HepG2 (cell line): ENCODE measurements at regions not wholly inside any gene's neighbourhood (a gene's known extent, or its start where the extent isn't known, plus 50 kb on each side); places are given as distances from the start of the nearest gene placed in this dataset.

ENCODE experiments used
- ATAC-seq: fragments of 200-7000 bp; cut with Tn5 transposase; 3 replicates; pipeline ENCODE4 v1.9.1; 2020; ENCODE audit warnings: mild to moderate bottlenecking, moderate library complexity
- BruUV-seq: library from RNA; stranded (reverse); fragments of 400-500 nt; replicated peaks from 2 replicates; lab custom pipeline; 2021; lab: Mats Ljungman, UMichigan
- CTCF ChIA-PET: fragments of 300-600 bp; formaldehyde crosslinking; extraction: SDS; loops from one replicate; lab custom pipeline; 2021; ENCODE audit warnings: low total read pairs, inconsistent platforms, low intra/inter-chr PET ratio; lab: Yijun Ruan, JAX
- POLR2A ChIA-PET: fragments of 350-600 bp; sonication (Branson Sonifier 250); formaldehyde crosslinking; loops from one replicate; lab custom pipeline; 2020; ENCODE audit warnings: antibody characterized with exemption, inconsistent platforms; lab: Yijun Ruan, JAX
- DNase-seq: peaks from one replicate; pipeline ENCODE4 v3.0.0-alpha.2; 2015; ENCODE audit warnings: low spot score
- FAIRE-seq: peaks from 3 replicates; lab custom pipeline; 2011; peaks lifted over from hg19 to GRCh38; lab: Jason Lieb, UNC
- H2AFZ ChIP-seq: one replicate; pipeline ENCODE4 v1.6.1; 2011; ENCODE audit warnings: low read length, inconsistent platforms
- H3K27ac ChIP-seq: fragments of 300-600 bp; 3 replicates; pipeline ENCODE4 v1.8.0; 2011; ENCODE audit warnings: mixed run types, mild to moderate bottlenecking, mixed read lengths, low read length, inconsistent platforms; ENCODE audit not compliant: insufficient read depth; ENCODE audit errors: extremely low read length
- H3K27me3 ChIP-seq, 2 experiments: fragments of 200-600 bp in 1 of 2; 2 replicates in 1 of 2; 3 replicates in 1 of 2; pipeline versions ENCODE4 v1.6.0 to v1.8.0; 2011; ENCODE audit warnings: low read length in 2 of 2, mild to moderate bottlenecking in 2 of 2, moderate library complexity in 2 of 2, inconsistent platforms in 1 of 2; ENCODE audit not compliant: insufficient read depth in 2 of 2, control insufficient read depth in 1 of 2
- H3K36me3 ChIP-seq, 2 experiments: fragments of 200-600 bp in 1 of 2; replicated peaks in 1 of 2; 2 replicates in 1 of 2; 3 replicates in 1 of 2; pipeline versions ENCODE4 v1.5.1 to v1.8.0; 2011; ENCODE audit warnings: low read length in 2 of 2, inconsistent platforms in 1 of 2; ENCODE audit not compliant: insufficient read depth in 2 of 2, control insufficient read depth in 1 of 2
- H3K4me1 ChIP-seq: 2 replicates; pipeline ENCODE4 v1.5.1; 2012; ENCODE audit warnings: low read length, inconsistent platforms; ENCODE audit not compliant: insufficient read depth
- H3K4me2 ChIP-seq: 2 replicates; pipeline ENCODE4 v1.6.0; 2011; ENCODE audit warnings: low read depth, low read length, inconsistent platforms
- H3K4me3 ChIP-seq, 3 experiments: fragments of 200-600 bp in 1 of 3; sonication (generic), shearing (Covaris generic) in 1 of 3; replicated peaks in 1 of 3; 2 replicates each; pipeline ENCODE4 v1.5.1; 2011 to 2016; ENCODE audit warnings: low read length in 3 of 3, inconsistent platforms in 2 of 3, low read depth in 2 of 3, mild to moderate bottlenecking in 2 of 3, control low read depth in 1 of 3, mixed read lengths in 1 of 3; ENCODE audit not compliant: insufficient read depth in 1 of 3
- H3K79me2 ChIP-seq: one replicate; pipeline ENCODE4 v1.6.1; 2011; ENCODE audit warnings: low read length, inconsistent platforms; ENCODE audit not compliant: insufficient read depth
- H3K9ac ChIP-seq: 2 replicates; pipeline ENCODE4 v1.6.0; 2011; ENCODE audit warnings: mild to moderate bottlenecking, low read depth, low read length, inconsistent platforms; ENCODE audit not compliant: insufficient read depth
- H3K9me3 ChIP-seq: 2 replicates; pipeline ENCODE4 v1.5.1; 2012; ENCODE audit warnings: mild to moderate bottlenecking, low read length
- H4K20me1 ChIP-seq: 2 replicates; pipeline ENCODE4 v1.6.0; 2011; ENCODE audit warnings: inconsistent platforms, mild to moderate bottlenecking, low read length, moderate library complexity; ENCODE audit not compliant: insufficient read depth
- CHD2 ChIP-seq: IDR thresholded peaks from 2 replicates; pipeline ENCODE4 v1.6.1; 2011; ENCODE audit warnings: low read depth, low read length, improper control_type of control experiment
- CREB1 ChIP-seq, 2 experiments: fragments of 450-650 bp in 1 of 2; IDR thresholded peaks; 2 replicates each; pipeline ENCODE4 v1.6.1; 2016 to 2017; ENCODE audit warnings: control low read depth in 1 of 2, mild to moderate bottlenecking in 1 of 2, missing compliant biosample characterization in 1 of 2, missing genetic modification characterization in 1 of 2
- DR1 ChIP-seq: sonication (generic); formaldehyde crosslinking; IDR thresholded peaks from 2 replicates; pipeline ENCODE4 v1.8.0; 2021; ENCODE audit warnings: mild to moderate bottlenecking, missing genetic modification reagents, inconsistent platforms
- MLLT10 ChIP-seq: sonication (generic); formaldehyde crosslinking; IDR thresholded peaks from 2 replicates; pipeline ENCODE4 v1.4.0; 2020; ENCODE audit warnings: missing genetic modification reagents
- SPEN ChIP-seq: sonication (generic); formaldehyde crosslinking; IDR thresholded peaks from 2 replicates; pipeline ENCODE4 v1.5.1; 2020; ENCODE audit warnings: low read depth, mild to moderate bottlenecking, missing genetic modification reagents
- ZNF335 ChIP-seq: sonication (generic); formaldehyde crosslinking; IDR thresholded peaks from 2 replicates; pipeline ENCODE4 v1.4.0; 2020; ENCODE audit warnings: missing genetic modification reagents
- ZNF350 ChIP-seq: sonication (generic); formaldehyde crosslinking; IDR thresholded peaks from 2 replicates; pipeline ENCODE4 v1.4.0; 2020; ENCODE audit warnings: mild to moderate bottlenecking, low read depth, missing genetic modification reagents, borderline replicate concordance
- WGBS: methylation state at CpG from one replicate; pipeline ENCODE4 v1.1.6; 2017; ENCODE audit warnings: low lambda C conversion rate; 5-methylcytosine and 5-hydroxymethylcytosine counted together
- in situ Hi-C: cut with HindIII; loops from 2 replicates; pipeline ENCODE4 v1.10.0; 2017; ENCODE audit warnings: low pct_unique_long_range_greater_than_20kb; ENCODE audit not compliant: extremely low pct_ligation_motif_present
- intact Hi-C: fragments of 100-400 bp; cut with micrococcal nuclease; formaldehyde crosslinking; loops from one replicate; pipeline ENCODE4 v1.10.0; 2022; ENCODE audit not compliant: unreplicated experiment
- TF ChIP-seq, protein P1 (sequence below): sonication (generic); formaldehyde crosslinking; IDR thresholded peaks from 2 replicates; pipeline ENCODE4 v1.5.1; 2020; ENCODE audit warnings: mild to moderate bottlenecking, moderate library complexity, missing genetic modification reagents

DNA sequence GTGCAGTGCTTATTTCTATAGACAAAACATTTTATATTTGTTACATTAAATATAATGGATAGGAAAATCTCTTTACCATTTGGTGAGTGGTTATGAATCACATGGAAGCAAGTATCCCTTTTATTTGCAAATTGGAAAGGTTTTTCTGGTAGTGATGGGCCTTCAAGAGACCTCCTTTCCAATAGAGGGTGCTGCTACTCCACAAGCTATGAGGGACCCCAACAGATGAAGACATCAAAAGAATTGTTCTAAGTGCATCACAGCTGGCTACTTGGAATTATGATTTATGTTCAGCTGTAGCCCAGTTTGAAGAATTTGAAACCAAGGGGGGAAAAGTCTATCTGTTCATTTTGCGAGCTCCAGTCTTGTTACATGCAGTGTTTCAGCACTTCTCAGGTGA, 493.7 kb upstream of the SGCD start (continued):
- no peak for TF ChIP-seq DR1 (CRISPR knock-in tag)
- TF ChIP-seq, protein P1, sequence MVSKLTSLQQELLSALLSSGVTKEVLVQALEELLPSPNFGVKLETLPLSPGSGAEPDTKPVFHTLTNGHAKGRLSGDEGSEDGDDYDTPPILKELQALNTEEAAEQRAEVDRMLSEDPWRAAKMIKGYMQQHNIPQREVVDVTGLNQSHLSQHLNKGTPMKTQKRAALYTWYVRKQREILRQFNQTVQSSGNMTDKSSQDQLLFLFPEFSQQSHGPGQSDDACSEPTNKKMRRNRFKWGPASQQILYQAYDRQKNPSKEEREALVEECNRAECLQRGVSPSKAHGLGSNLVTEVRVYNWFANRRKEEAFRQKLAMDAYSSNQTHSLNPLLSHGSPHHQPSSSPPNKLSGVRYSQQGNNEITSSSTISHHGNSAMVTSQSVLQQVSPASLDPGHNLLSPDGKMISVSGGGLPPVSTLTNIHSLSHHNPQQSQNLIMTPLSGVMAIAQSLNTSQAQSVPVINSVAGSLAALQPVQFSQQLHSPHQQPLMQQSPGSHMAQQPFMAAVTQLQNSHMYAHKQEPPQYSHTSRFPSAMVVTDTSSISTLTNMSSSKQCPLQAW (CRISPR knock-in tag) = no peak

DNA sequence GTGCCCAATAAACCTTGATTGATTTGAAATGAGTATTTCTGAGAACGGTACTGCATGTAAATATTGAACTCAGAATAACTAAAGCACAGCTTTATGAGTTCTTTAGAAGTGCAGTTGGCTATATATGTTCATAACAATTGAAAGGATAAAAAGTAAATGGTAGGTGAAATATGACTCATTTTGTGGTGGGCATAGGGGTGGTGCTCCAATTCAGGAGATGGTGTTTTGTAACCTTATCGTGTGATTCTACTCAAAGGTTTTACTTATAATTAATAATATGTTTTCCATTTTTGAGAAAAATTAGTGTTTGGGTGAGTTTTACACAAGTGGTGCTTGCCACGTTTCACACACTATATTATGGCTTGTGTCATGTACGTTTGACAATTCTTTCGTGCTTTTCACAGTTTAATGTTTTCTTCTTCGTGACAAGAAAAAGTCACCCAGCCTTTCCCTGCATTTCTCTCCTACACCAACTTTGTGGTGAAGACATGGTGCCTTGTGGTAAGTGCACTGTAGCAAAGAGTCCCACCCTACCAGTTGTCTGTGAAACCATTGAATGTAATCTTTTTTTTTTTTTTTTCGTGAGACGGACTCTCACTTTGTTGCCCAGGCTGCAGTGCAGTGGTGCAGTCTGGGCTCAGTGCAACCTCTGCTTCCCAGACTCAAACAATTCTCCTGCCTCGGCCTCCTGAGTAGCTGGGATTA, 492.5 kb upstream of the SGCD start:
- CTCF ChIA-PET = no interaction called here
- BruUV-seq = no TSS peak
- POLR2A ChIA-PET = no interaction called here
- in situ Hi-C loops (no loop called here), intact Hi-C loops (no loop called here)
- Histone ChIP-seq H3K9ac (no peak overlapping the region), H3K27me3 (no peaks in the 10 kb centered on the region), H3K27ac (no peak overlapping the region), H3K36me3 (no peaks in the 10 kb centered on the region), H3K9me3 (no peaks in the 10 kb centered on the region), H3K79me2 (no peaks in the 10 kb centered on the region), H3K4me3 (no peak overlapping the region), H2AFZ (no peak overlapping the region), H4K20me1 (no peaks in the 10 kb centered on the region), H3K4me2 (no peak overlapping the region), H3K4me1 (no peaks in the 10 kb centered on the region)
- TF ChIP-seq ZNF335 (no peak), SPEN (CRISPR knock-in tag) (no peak), CREB1 (IDR thresholded peaks at IDR 0.05) (no peak), CREB1 (CRISPR knock-in tag; IDR thresholded peaks at IDR 0.05) (no peak), CHD2 (no peak), ZNF350 (CRISPR knock-in tag) (no peak), MLLT10 (no peak)
- 10% methylated on average over 9 of the region's 9 CpGs for WGBS
- no peak for ATAC-seq
- no peak for FAIRE-seq
- DNase-seq = no peak
